Tibial artery (tissue), 4 donors: ENCODE measurements at regions not wholly inside any gene's neighbourhood (a gene's known extent, or its start where the extent isn't known, plus 50 kb on each side); places are given as distances from the start of the nearest gene placed in this dataset.

Experiments used
- DNase-seq, 2 donors: peaks; one replicate each; pipeline ENCODE4 v3.0.0-alpha.2; 2019
- H3K27ac ChIP-seq, 2 donors: fragments of 200-600 bp; sonication (generic) in 1 of 2; 1 replicate in 1 of 2; 2 replicates in 1 of 2; pipeline ENCODE4 v1.5.1; 2018 to 2019; ENCODE audit warnings: mild to moderate bottlenecking in 1 of 2
- H3K27me3 ChIP-seq, 2 donors: fragments of 200-600 bp; sonication (generic) in 1 of 2; one replicate each; pipeline versions ENCODE4 v1.5.1 to v1.6.0; 2016 to 2019
- H3K36me3 ChIP-seq, 3 donors: fragments of 200-600 bp; sonication (generic) in 2 of 3; one replicate each; pipeline ENCODE4 v1.5.1; 2016 to 2019; ENCODE audit warnings: mild to moderate bottlenecking in 2 of 3
- H3K4me1 ChIP-seq, 4 donors: fragments of 200-600 bp; sonication (generic) in 2 of 4; 1 replicate in 3 of 4; 2 replicates in 1 of 4; pipeline ENCODE4 v1.5.1; 2016 to 2019
- H3K4me3 ChIP-seq, 2 donors: fragments of 200-600 bp; sonication (generic) in 1 of 2; 1 replicate in 1 of 2; 2 replicates in 1 of 2; pipeline ENCODE4 v1.5.1; 2018 to 2019; ENCODE audit warnings: mild to moderate bottlenecking in 2 of 2
- H3K9me3 ChIP-seq, 3 donors: fragments of 200-600 bp; sonication (generic) in 1 of 3; one replicate each; pipeline ENCODE4 v1.5.1; 2016 to 2019
- CTCF ChIP-seq, 2 experiments: fragments of 200-600 bp in 1 of 2; fragments of 450-650 bp in 1 of 2; IDR thresholded peaks; one replicate each; pipeline ENCODE4 v1.5.1; 2017 to 2019; ENCODE audit warnings: antibody characterized with exemption in 2 of 2, mild to moderate bottlenecking in 1 of 2, moderate library complexity in 1 of 2
- intact Hi-C: fragments of 100-400 bp; cut with DNase I; formaldehyde crosslinking; loops from one replicate; pipeline ENCODE4 v1.15.0; 2023; ENCODE audit warnings: low total_unique reads

GRCh38 chr16:59737274-59737673 lies 1003.2 kb upstream of the GOT2 start:
- H3K27me3 ChIP-seq, result no peaks in the 10 kb centered on the region
- H3K36me3 ChIP-seq, result no peaks in the 10 kb centered on the region
- H3K27ac ChIP-seq, result no peak overlapping the region
- H3K9me3 ChIP-seq, result no peaks in the 10 kb centered on the region
- H3K4me1 ChIP-seq, result no peaks in the 10 kb centered on the region
- H3K4me3 ChIP-seq, result no peak overlapping the region
- no peak for DNase-seq
- no peak for TF ChIP-seq CTCF (IDR thresholded peaks at IDR 0.05)
- intact Hi-C loops, result no loop called here

DNA sequence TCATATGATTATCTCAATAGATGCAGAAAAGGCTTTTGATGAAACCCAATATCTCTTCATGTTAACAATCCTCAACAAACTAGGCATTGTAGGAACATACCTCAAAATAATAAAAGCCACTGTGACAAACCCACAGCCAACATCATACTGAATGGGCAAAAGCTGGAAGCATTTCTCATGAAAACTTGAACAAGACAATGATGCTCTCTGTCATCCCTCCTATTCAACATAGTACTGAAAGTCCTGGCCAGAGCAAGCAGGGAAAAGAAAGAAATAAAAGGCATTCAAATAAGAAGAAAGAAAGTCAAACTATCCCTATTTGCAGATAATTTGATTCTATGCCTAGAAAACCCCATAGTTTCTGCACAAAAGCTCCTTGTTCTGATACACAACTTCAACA lies 999.2 kb upstream of the GOT2 start:
- H3K27me3 ChIP-seq, result no peaks in the 10 kb centered on the region
- no peaks in the 10 kb centered on the region for H3K36me3 ChIP-seq
- no peak overlapping the region for H3K4me3 ChIP-seq
- no peaks in the 10 kb centered on the region for H3K9me3 ChIP-seq
- DNase-seq, result no peak
- no peak for TF ChIP-seq CTCF (IDR thresholded peaks at IDR 0.05)
- no peak overlapping the region for H3K27ac ChIP-seq
- H3K4me1 ChIP-seq, result no peaks in the 10 kb centered on the region
- intact Hi-C loops, result no loop called here

DNA sequence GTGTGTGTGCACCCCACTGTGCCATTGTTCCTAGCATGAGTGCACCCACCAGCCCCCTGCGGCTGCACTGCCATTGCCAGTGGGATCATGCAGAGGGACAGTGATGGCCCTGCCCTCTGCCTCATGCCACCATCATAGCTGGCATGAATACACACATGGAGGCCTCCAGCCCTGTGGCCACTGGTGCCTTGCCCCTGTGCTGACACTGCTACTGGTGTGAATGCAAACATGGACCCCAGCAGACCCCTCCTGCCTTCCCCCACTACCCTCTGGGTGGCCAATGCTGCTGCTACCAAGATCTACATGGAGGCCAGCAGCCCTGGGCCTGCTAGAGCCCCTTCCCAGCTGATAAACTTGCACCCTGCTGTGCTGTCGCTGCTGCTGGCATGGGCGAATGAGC lies 995.5 kb upstream of the GOT2 start:
- intact Hi-C loops, result no loop called here
- H3K36me3 ChIP-seq, result no peaks in the 10 kb centered on the region
- no peak overlapping the region for H3K27ac ChIP-seq
- H3K4me1 ChIP-seq, result no peaks in the 10 kb centered on the region
- no peaks in the 10 kb centered on the region for H3K27me3 ChIP-seq
- no peak for TF ChIP-seq CTCF (IDR thresholded peaks at IDR 0.05)
- H3K9me3 ChIP-seq, result no peaks in the 10 kb centered on the region
- H3K4me3 ChIP-seq, result no peak overlapping the region
- no peak for DNase-seq

GRCh38 chr16:59719121-59719520 lies 985.0 kb upstream of the GOT2 start:
- no peak for TF ChIP-seq CTCF (IDR thresholded peaks at IDR 0.05)

DNA sequence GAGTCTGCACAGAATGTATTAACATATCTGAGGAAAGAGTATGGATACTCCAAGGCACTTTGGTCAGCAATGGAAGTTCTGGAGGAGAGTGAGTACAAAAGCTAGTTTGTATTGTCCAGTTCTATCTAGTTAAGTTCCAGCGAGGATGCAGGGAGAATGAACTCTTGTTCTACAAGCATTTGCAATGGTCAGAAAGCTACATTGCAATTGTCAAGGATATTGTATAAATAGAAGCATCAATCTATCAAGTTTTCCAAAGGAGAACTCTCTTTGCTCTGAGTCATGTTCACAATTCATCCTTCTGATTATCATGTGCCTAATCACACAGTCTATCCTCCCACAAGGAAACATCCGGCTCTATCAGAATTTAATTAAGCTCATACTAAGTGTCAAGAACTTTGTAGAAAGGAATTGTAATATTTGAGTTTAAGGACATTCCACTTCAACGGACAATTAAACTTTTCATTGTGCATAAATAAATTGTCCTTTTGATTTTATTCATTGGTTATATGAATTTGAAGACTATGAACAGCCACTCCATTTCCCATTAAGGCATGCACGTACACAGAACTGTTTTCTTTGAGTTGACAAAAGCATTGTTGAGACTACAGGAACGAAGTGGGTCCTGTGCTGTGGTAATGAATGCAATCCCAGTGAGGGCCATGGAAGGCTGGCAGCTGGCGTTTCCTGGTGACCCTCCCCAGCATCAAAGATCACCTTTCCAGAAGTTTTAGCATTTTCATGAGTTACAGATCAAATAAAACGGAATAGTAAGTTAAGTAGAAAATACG lies 973.5 kb upstream of the GOT2 start:
- DNase-seq, result no peak
- intact Hi-C loops, result no loop called here
- no peaks in the 10 kb centered on the region for H3K4me1 ChIP-seq
- no peaks in the 10 kb centered on the region for H3K27me3 ChIP-seq
- no peak overlapping the region for H3K4me3 ChIP-seq
- H3K27ac ChIP-seq, result no peak overlapping the region
- H3K36me3 ChIP-seq, result no peaks in the 10 kb centered on the region
- no peak for TF ChIP-seq CTCF (IDR thresholded peaks at IDR 0.05)
- H3K9me3 ChIP-seq, result no peaks in the 10 kb centered on the region

More at GRCh38 chr16:59719121-59719520, 985.0 kb upstream of the GOT2 start:
- no peaks in the 10 kb centered on the region for H3K36me3 ChIP-seq
- no peak overlapping the region for H3K4me3 ChIP-seq
- no peaks in the 10 kb centered on the region for H3K9me3 ChIP-seq
- no peak for DNase-seq
- intact Hi-C loops, result no loop called here
- H3K4me1 ChIP-seq, result no peaks in the 10 kb centered on the region
- H3K27ac ChIP-seq, result no peak overlapping the region
- H3K27me3 ChIP-seq, result no peaks in the 10 kb centered on the region
